ENCODE measurements at regions not wholly inside any gene's neighbourhood (a gene's known extent, or its start where the extent isn't known, plus 50 kb on each side); places are given as distances from the start of the nearest gene placed in this dataset.

DNA sequence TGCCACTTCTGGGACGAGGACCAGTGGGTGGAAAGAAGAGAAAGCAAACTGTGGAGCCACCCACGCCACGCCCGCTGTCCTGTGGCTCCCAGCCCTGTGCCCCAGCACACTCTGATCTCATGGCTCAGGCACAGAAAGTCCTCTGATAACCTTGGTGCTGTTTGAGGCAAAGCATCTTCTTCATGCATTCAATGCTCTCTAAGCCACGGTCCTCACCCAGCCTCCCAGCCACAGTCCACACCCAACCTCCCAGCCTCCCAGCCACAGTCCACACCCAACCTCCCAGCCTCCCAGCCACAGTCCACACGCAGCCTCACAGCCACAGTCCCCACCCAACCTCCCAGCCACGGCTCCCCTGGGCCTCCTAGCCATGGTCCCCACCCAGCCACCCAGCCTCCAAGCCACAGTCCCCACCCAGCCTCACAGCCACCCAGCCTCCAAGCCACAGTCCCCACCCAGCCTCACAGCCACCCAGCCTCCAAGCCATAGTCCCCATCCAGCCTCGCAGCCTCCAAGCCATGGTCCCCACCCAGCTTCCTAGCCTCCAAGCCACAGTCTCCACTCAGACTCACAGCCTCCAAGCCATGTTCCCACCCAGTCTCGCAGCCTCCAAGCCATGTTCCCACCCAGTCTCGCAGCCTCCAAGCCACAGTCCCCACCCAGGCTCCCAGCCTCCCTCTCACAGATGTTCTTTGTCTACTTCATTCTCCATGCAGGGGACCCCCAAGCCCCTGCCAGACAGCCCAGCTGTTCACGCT lies 74.9 kb downstream of the SOX1 start:
- H3K4me3 ChIP-seq = no peak overlapping the region
- TF ChIP-seq CTCF (IDR thresholded peaks at IDR 0.05) = no peak
- TF ChIP-seq POLR2A (IDR thresholded peaks at IDR 0.05) = no peak
- WGBS, 2 donors = 86 to 91% methylated on average over 11 of the region's 11 CpGs
- no peaks in the 10 kb centered on the region for H3K27me3 ChIP-seq
- H3K4me1 ChIP-seq = no peaks in the 10 kb centered on the region
- no peaks in the 10 kb centered on the region for H3K9me3 ChIP-seq
- intact Hi-C loops (cut with DNase I; ENCODE audit: low total_unique reads) = no loop called here
- H3K36me3 ChIP-seq (ENCODE audit: low read depth, missing control alignments) = no peaks in the 10 kb centered on the region
- no peak overlapping the region for H3K27ac ChIP-seq
- DNase-seq = no peak

GRCh38 chr13:112142401-112142930 lies 75.5 kb downstream of the SOX1 start:
- intact Hi-C loops (cut with DNase I; ENCODE audit: low total_unique reads) = no loop called here
- Histone ChIP-seq H3K27me3 (no peaks in the 10 kb centered on the region), H3K4me1 (no peaks in the 10 kb centered on the region), H3K36me3 (ENCODE audit: low read depth, missing control alignments) (no peaks in the 10 kb centered on the region), H3K4me3 (no peak overlapping the region), H3K9me3 (no peaks in the 10 kb centered on the region), H3K27ac (no peak overlapping the region)
- DNase-seq = no peak
- 80 to 91% methylated on average over 11 to 13 of the region's 13 CpGs for WGBS, 2 donors
- no peak for TF ChIP-seq POLR2A (IDR thresholded peaks at IDR 0.05)
- TF ChIP-seq CTCF (IDR thresholded peaks at IDR 0.05) = no peak

DNA sequence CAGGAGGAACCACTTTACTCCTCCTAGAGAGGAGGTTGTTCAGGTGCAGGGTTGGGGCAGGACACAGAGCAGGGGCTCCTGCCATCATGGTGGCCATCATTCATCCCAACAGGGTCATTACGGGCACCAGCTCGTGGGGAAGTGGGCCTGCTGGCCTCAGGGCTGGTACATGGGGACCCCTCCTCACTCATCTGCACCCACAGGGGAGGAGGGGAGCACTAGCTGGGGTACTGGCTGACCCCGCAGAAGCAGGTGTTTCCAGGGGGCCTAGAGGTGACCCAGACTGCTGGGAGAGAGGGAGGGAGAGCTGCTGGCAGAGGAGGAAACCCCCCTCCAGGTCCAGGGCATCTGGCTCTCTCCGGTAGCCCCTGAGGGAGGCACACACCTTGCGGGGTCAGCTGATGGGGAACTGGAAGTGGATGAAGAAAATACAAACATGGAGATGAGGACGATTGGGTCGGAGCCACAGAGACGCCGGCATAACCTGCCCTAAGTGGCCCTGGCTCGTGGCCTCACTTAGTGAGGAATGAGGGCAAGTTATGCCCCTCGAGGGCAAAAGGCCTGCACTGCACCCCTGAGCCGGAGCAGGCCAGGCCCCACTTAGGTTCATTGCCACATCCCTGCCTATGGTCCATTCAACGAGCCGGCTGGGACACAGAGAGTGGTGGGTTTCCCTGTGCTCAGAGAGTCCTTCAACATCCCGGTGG lies 76.2 kb downstream of the SOX1 start:
- H3K4me3 ChIP-seq = no peak overlapping the region
- DNase-seq = no peak
- H3K4me1 ChIP-seq = no peaks in the 10 kb centered on the region
- no peak overlapping the region for H3K27ac ChIP-seq
- H3K9me3 ChIP-seq = no peaks in the 10 kb centered on the region
- TF ChIP-seq POLR2A (IDR thresholded peaks at IDR 0.05) = no peak
- no peak for TF ChIP-seq CTCF (IDR thresholded peaks at IDR 0.05)
- H3K36me3 ChIP-seq (ENCODE audit: low read depth, missing control alignments) = no peaks in the 10 kb centered on the region
- H3K27me3 ChIP-seq = no peaks in the 10 kb centered on the region
- intact Hi-C loops (cut with DNase I; ENCODE audit: low total_unique reads) = no loop called here
- WGBS, 2 donors = 79 to 86% methylated on average over 12 to 15 of the region's 15 CpGs

DNA sequence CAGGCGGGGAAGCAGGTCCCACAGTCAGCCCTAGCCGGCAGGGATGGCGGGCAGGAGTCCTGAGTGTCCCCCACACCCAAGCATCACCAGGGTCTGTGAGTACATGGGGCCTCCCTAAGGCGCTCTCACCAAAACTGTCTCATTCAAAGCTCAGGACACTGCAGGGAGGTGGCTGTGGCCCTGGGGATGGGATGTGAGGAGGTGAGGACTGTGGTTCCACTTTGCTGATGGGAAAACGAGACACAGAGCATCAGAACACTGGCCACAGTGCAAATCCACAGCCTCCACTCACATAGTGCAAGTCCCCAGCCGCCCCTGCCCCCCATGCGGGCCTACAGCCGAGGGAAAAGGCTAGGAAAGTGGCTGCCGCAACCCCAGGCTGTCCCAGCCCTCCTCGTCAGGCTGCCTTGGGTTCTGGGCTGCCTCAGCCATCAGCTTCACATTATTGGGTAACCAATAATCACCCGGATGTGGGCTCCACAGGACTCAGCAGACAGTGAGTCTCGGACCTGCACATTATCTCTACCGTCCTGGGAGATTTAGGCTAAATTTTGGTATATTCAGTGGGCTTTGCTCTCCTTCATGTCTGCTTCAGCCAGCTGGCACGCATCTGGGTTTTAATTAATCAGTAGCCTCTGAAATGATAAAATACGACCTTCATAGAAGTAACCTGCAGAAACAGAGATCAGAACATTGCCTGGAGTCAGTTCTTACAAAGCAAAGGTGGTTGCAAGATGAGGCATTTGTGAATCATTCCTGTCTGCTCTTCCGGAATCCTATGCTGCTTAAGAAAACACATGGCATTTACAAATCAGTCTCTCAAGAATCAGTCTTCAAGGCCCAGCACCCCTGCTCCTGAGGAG lies 77.0 kb downstream of the SOX1 start:
- WGBS, 2 donors = 77 to 82% methylated on average over 8 to 16 of the region's 16 CpGs
- H3K27me3 ChIP-seq = no peaks in the 10 kb centered on the region
- H3K4me3 ChIP-seq = no peak overlapping the region
- no peak overlapping the region for H3K27ac ChIP-seq
- intact Hi-C loops (cut with DNase I; ENCODE audit: low total_unique reads) = no loop called here
- no peaks in the 10 kb centered on the region for H3K4me1 ChIP-seq
- TF ChIP-seq CTCF (IDR thresholded peaks at IDR 0.05) = no peak
- DNase-seq = no peak
- no peaks in the 10 kb centered on the region for H3K36me3 ChIP-seq (ENCODE audit: low read depth, missing control alignments)
- H3K9me3 ChIP-seq = no peaks in the 10 kb centered on the region

Measured in testis (tissue), 2 donors.